D721Med (cell line): ENCODE measurements at regions not wholly inside any gene's neighbourhood (a gene's known extent, or its start where the extent isn't known, plus 50 kb on each side); places are given as distances from the start of the nearest gene placed in this dataset.

ENCODE experiments used
- DNase-seq: peaks from one replicate; pipeline ENCODE4 v3.0.0; 2011; ENCODE audit warnings: low spot score; ENCODE audit not compliant: insufficient read length
- FAIRE-seq: peaks from 2 replicates; lab custom pipeline; 2011; peaks lifted over from hg19 to GRCh38; lab: Jason Lieb, UNC
- CTCF ChIP-seq: IDR thresholded peaks from 2 replicates; pipeline ENCODE4 v1.5.1; 2012; ENCODE audit warnings: mild to moderate bottlenecking, control low read depth; ENCODE audit not compliant: insufficient read depth; ENCODE audit errors: missing control alignments

GRCh38 chr7:67738145-67738544 lies 741.5 kb downstream of the TYW1 start:
- FAIRE-seq, result no peak
- no peak for DNase-seq
- no peak for TF ChIP-seq CTCF

GRCh38 chr7:67738958-67739357 lies 742.3 kb downstream of the TYW1 start:
- DNase-seq (peak; percentile 45), FAIRE-seq (peak; percentile 88)
- TF ChIP-seq CTCF, result no peak

GRCh38 chr7:67743501-67743900 lies 746.9 kb downstream of the TYW1 start:
- no peak for FAIRE-seq
- no peak for TF ChIP-seq CTCF
- DNase-seq, result no peak

GRCh38 chr7:67752227-67752626 lies 755.6 kb downstream of the TYW1 start:
- DNase-seq (no peak), FAIRE-seq (no peak)
- no peak for TF ChIP-seq CTCF

- no peak for TF ChIP-seq CTCF
Measured at GRCh38 chr7:67753891-67754290, 757.3 kb downstream of the TYW1 start.

GRCh38 chr7:67754651-67755050 lies 758.0 kb downstream of the TYW1 start:
- no peak for FAIRE-seq
- no peak for TF ChIP-seq CTCF

More at GRCh38 chr7:67753891-67754290, 757.3 kb downstream of the TYW1 start:
- DNase-seq (no peak), FAIRE-seq (no peak)

GRCh38 chr7:67758551-67758950 lies 761.9 kb downstream of the TYW1 start:
- TF ChIP-seq CTCF, result no peak
- FAIRE-seq, result no peak
- no peak for DNase-seq

More at GRCh38 chr7:67754651-67755050, 758.0 kb downstream of the TYW1 start:
- DNase-seq, result no peak
